ENCODE measurements at regions not wholly inside any gene's neighbourhood (a gene's known extent, or its start where the extent isn't known, plus 50 kb on each side); places are given as distances from the start of the nearest gene placed in this dataset.

GRCh38 chr9:22773501-22774220, 327.0 kb downstream of the DMRTA1 start (continued):
- no peak for TF ChIP-seq CTCF (IDR thresholded peaks at IDR 0.05; ENCODE audit: poor library complexity, severe bottlenecking)

- Histone ChIP-seq H3K9me3 (ENCODE audit: low read length) (no peaks in the 10 kb centered on the region), H3K27ac (ENCODE audit: low read length) (no peak overlapping the region), H3K9ac (ENCODE audit: low read length) (no peak overlapping the region), H3K79me2 (replicated peaks; ENCODE audit: insufficient read depth, low read length) (no peaks in the 10 kb centered on the region), H3K9me2 (ENCODE audit: insufficient read depth, low read length) (no peaks in the 10 kb centered on the region), H3K4me3 (ENCODE audit: low read length) (no peak overlapping the region), H3K36me3 (ENCODE audit: insufficient read depth, low read length) (no peaks in the 10 kb centered on the region), H3K4me2 (ENCODE audit: low read length) (no peak overlapping the region), H2AFZ (ENCODE audit: low read depth, low read length) (no peak overlapping the region), H3K27me3 (ENCODE audit: insufficient read depth, low read depth, low read length) (no peaks in the 10 kb centered on the region), H3F3A (ENCODE audit: insufficient read depth, low read length, poor library complexity, severe bottlenecking) (no peaks in the 10 kb centered on the region), H4K20me1 (ENCODE audit: insufficient read depth) (no peaks in the 10 kb centered on the region)
- TF ChIP-seq TAF1 (IDR thresholded peaks at IDR 0.05; ENCODE audit: low read depth): no peak
- no peak for TF ChIP-seq POLR2AphosphoS5 (IDR thresholded peaks at IDR 0.05)
- TF ChIP-seq REST (IDR thresholded peaks at IDR 0.05; ENCODE audit: borderline replicate concordance): no peak
- TF ChIP-seq MXI1 (conservative IDR thresholded peaks at IDR 0.05; ENCODE audit: poor library complexity, severe bottlenecking): no peak
- no peak for TF ChIP-seq EP300 (conservative IDR thresholded peaks at IDR 0.05; ENCODE audit: poor library complexity, severe bottlenecking)
- TF ChIP-seq SMC3 (conservative IDR thresholded peaks at IDR 0.05; ENCODE audit: poor library complexity): no peak
- no peak for TF ChIP-seq CTCF (IDR thresholded peaks at IDR 0.05; ENCODE audit: poor library complexity, severe bottlenecking)
- no peak for TF ChIP-seq EZH2 (IDR thresholded peaks at IDR 0.05; ENCODE audit: borderline replicate concordance, insufficient read depth, low read length, poor library complexity, severe bottlenecking)
- no peak for TF ChIP-seq RAD21 (conservative IDR thresholded peaks at IDR 0.05)
These were observed 343.7 kb downstream of the DMRTA1 start for GRCh38 chr9:22790329-22790728.
